H1 (cell line): ENCODE measurements at regions not wholly inside any gene's neighbourhood (a gene's known extent, or its start where the extent isn't known, plus 50 kb on each side); places are given as distances from the start of the nearest gene placed in this dataset.

Experiments used
- EP300 ChIP-seq, 2 experiments: IDR thresholded peaks; 1 replicate in 1 of 2; 2 replicates in 1 of 2; pipeline ENCODE4 v1.6.1; 2011 to 2012; ENCODE audit warnings: low read depth in 2 of 2, low read length in 2 of 2, mild to moderate bottlenecking in 2 of 2, borderline replicate concordance in 1 of 2, inconsistent platforms in 1 of 2, moderate library complexity in 1 of 2
- EZH2 ChIP-seq: fragments of 200-600 bp; sonication (generic); IDR thresholded peaks from 2 replicates; pipeline ENCODE4 v1.7.1; 2012; ENCODE audit warnings: low read depth, mild to moderate bottlenecking, moderate library complexity, low read length, inconsistent platforms; ENCODE audit not compliant: severe bottlenecking
- KDM4A ChIP-seq: IDR thresholded peaks from one replicate; pipeline ENCODE4 v1.7.1; 2012; ENCODE audit warnings: low read depth, mild to moderate bottlenecking, moderate library complexity, low read length, inconsistent platforms; ENCODE audit not compliant: severe bottlenecking
- POU5F1 ChIP-seq: IDR thresholded peaks from 2 replicates; pipeline ENCODE4 v1.6.1; 2011; ENCODE audit warnings: low read depth, mild to moderate bottlenecking, low read length, moderate library complexity
- SAP30 ChIP-seq: fragments of 300-600 bp; sonication (generic); IDR thresholded peaks from 2 replicates; pipeline ENCODE4 v1.7.1; 2012; ENCODE audit warnings: low read length, moderate library complexity, mild to moderate bottlenecking, inconsistent platforms; ENCODE audit not compliant: insufficient read depth, insufficient replicate concordance
- SIN3A ChIP-seq, 2 experiments: IDR thresholded peaks in 1 of 2; conservative IDR thresholded peaks in 1 of 2; 2 replicates each; pipeline ENCODE4 v1.6.1; 2011 to 2012; ENCODE audit warnings: low read length in 2 of 2, improper control_type of control experiment in 1 of 2, low read depth in 1 of 2, mild to moderate bottlenecking in 1 of 2
- TBP ChIP-seq: IDR thresholded peaks from 2 replicates; pipeline ENCODE4 v1.6.1; 2011; ENCODE audit warnings: low read depth, low read length, improper control_type of control experiment
- TF ChIP-seq, protein P1 (sequence below): fragments of 300-600 bp; sonication (generic); IDR thresholded peaks from 2 replicates; pipeline ENCODE4 v1.7.1; 2012; ENCODE audit warnings: low read length, moderate library complexity, mild to moderate bottlenecking, inconsistent platforms; ENCODE audit not compliant: insufficient replicate concordance

DNA sequence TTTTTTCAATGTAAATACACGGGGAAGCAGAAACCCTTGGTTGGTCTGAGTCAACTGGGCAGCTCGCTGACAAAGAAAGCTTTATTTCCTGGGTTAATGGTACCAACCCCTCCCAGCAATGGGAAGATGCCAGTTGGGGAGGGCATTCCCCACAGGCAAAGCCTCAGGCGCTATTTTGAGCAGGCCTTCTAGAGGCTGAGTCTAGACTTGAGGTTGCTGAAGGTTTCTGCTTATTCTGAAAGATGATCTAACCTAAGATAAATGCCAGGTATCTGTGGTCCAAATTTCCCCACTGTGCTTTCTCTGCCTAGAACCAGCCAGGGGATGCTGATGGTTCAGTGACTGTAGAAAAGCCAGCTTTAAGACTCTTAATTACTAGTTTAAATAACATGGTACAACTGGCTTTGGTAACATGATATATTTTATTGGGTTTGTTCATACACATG lies 172.5 kb upstream of the JARID2 start (continued):
- TF ChIP-seq, protein P1, sequence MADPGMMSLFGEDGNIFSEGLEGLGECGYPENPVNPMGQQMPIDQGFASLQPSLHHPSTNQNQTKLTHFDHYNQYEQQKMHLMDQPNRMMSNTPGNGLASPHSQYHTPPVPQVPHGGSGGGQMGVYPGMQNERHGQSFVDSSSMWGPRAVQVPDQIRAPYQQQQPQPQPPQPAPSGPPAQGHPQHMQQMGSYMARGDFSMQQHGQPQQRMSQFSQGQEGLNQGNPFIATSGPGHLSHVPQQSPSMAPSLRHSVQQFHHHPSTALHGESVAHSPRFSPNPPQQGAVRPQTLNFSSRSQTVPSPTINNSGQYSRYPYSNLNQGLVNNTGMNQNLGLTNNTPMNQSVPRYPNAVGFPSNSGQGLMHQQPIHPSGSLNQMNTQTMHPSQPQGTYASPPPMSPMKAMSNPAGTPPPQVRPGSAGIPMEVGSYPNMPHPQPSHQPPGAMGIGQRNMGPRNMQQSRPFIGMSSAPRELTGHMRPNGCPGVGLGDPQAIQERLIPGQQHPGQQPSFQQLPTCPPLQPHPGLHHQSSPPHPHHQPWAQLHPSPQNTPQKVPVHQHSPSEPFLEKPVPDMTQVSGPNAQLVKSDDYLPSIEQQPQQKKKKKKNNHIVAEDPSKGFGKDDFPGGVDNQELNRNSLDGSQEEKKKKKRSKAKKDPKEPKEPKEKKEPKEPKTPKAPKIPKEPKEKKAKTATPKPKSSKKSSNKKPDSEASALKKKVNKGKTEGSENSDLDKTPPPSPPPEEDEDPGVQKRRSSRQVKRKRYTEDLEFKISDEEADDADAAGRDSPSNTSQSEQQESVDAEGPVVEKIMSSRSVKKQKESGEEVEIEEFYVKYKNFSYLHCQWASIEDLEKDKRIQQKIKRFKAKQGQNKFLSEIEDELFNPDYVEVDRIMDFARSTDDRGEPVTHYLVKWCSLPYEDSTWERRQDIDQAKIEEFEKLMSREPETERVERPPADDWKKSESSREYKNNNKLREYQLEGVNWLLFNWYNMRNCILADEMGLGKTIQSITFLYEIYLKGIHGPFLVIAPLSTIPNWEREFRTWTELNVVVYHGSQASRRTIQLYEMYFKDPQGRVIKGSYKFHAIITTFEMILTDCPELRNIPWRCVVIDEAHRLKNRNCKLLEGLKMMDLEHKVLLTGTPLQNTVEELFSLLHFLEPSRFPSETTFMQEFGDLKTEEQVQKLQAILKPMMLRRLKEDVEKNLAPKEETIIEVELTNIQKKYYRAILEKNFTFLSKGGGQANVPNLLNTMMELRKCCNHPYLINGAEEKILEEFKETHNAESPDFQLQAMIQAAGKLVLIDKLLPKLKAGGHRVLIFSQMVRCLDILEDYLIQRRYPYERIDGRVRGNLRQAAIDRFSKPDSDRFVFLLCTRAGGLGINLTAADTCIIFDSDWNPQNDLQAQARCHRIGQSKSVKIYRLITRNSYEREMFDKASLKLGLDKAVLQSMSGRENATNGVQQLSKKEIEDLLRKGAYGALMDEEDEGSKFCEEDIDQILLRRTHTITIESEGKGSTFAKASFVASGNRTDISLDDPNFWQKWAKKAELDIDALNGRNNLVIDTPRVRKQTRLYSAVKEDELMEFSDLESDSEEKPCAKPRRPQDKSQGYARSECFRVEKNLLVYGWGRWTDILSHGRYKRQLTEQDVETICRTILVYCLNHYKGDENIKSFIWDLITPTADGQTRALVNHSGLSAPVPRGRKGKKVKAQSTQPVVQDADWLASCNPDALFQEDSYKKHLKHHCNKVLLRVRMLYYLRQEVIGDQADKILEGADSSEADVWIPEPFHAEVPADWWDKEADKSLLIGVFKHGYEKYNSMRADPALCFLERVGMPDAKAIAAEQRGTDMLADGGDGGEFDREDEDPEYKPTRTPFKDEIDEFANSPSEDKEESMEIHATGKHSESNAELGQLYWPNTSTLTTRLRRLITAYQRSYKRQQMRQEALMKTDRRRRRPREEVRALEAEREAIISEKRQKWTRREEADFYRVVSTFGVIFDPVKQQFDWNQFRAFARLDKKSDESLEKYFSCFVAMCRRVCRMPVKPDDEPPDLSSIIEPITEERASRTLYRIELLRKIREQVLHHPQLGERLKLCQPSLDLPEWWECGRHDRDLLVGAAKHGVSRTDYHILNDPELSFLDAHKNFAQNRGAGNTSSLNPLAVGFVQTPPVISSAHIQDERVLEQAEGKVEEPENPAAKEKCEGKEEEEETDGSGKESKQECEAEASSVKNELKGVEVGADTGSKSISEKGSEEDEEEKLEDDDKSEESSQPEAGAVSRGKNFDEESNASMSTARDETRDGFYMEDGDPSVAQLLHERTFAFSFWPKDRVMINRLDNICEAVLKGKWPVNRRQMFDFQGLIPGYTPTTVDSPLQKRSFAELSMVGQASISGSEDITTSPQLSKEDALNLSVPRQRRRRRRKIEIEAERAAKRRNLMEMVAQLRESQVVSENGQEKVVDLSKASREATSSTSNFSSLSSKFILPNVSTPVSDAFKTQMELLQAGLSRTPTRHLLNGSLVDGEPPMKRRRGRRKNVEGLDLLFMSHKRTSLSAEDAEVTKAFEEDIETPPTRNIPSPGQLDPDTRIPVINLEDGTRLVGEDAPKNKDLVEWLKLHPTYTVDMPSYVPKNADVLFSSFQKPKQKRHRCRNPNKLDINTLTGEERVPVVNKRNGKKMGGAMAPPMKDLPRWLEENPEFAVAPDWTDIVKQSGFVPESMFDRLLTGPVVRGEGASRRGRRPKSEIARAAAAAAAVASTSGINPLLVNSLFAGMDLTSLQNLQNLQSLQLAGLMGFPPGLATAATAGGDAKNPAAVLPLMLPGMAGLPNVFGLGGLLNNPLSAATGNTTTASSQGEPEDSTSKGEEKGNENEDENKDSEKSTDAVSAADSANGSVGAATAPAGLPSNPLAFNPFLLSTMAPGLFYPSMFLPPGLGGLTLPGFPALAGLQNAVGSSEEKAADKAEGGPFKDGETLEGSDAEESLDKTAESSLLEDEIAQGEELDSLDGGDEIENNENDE: no peak
- no peak for TF ChIP-seq EP300 (IDR thresholded peaks at IDR 0.05; ENCODE audit: borderline replicate concordance in 1 of 2, low read depth in 2 of 2, low read length in 2 of 2)
- no peak for TF ChIP-seq SAP30
- no peak for TF ChIP-seq SIN3A (conservative IDR thresholded peaks at IDR 0.05 in 1 of 2, IDR thresholded peaks at IDR 0.05 in 1 of 2; ENCODE audit: low read depth in 1 of 2, low read length in 2 of 2)
- no peak for TF ChIP-seq EZH2
- no peak for TF ChIP-seq KDM4A
- TF ChIP-seq TBP: no peak
- no peak for TF ChIP-seq POU5F1
- TF ChIP-seq, all 59 proteins: peak for 0
